H1 (cell line): ENCODE measurements at regions not wholly inside any gene's neighbourhood (a gene's known extent, or its start where the extent isn't known, plus 50 kb on each side); places are given as distances from the start of the nearest gene placed in this dataset.

Source experiments
- CTCF ChIA-PET: fragments of 300-600 bp; sonication (Branson Sonifier 250); formaldehyde crosslinking; loops from one replicate; lab custom pipeline; 2021; ENCODE audit not compliant: partially characterized antibody; lab: Charles Lee
- POLR2A ChIA-PET: fragments of 300-600 bp; sonication (Branson Sonifier 250); formaldehyde crosslinking; loops from one replicate; lab custom pipeline; 2021; ENCODE audit warnings: inconsistent platforms; ENCODE audit not compliant: partially characterized antibody; lab: Charles Lee
- DNase-seq, 2 experiments: peaks; one replicate each; pipeline versions ENCODE4 v3.0.0 to v3.0.0-alpha.2; 2010 to 2022; ENCODE audit warnings: low spot score in 2 of 2, low read depth in 1 of 2, mixed read lengths in 1 of 2
- FAIRE-seq: peaks from 2 replicates; lab custom pipeline; 2011; peaks lifted over from hg19 to GRCh38; lab: Jason Lieb, UNC
- H2AFZ ChIP-seq: 2 replicates; pipeline ENCODE4 v1.8.1; 2012; ENCODE audit warnings: low read length, inconsistent platforms
- H2AK5ac ChIP-seq: 2 replicates; pipeline ENCODE4 v1.6.1; 2013; ENCODE audit warnings: low read depth, low read length
- H2BK120ac ChIP-seq: replicated peaks from 2 replicates; pipeline ENCODE3; 2013; ENCODE audit warnings: low read depth, low read length, inconsistent platforms
- H2BK12ac ChIP-seq: 2 replicates; pipeline ENCODE4 v1.6.1; 2013; ENCODE audit warnings: low read depth, low read length
- H2BK15ac ChIP-seq: 2 replicates; pipeline ENCODE4 v1.6.1; 2013; ENCODE audit warnings: low read length
- H2BK20ac ChIP-seq: 2 replicates; pipeline ENCODE4 v1.6.1; 2013; ENCODE audit warnings: low read length
- H2BK5ac ChIP-seq: 2 replicates; pipeline ENCODE4 v1.6.1; 2013; ENCODE audit warnings: low read depth, low read length
- H3K14ac ChIP-seq: 2 replicates; pipeline ENCODE4 v1.6.1; 2013; ENCODE audit warnings: inconsistent platforms; ENCODE audit not compliant: insufficient read length
- H3K18ac ChIP-seq: 2 replicates; pipeline ENCODE4 v1.6.1; 2013; ENCODE audit warnings: low read length; ENCODE audit errors: extremely low read depth
- H3K23ac ChIP-seq: 2 replicates; pipeline ENCODE4 v1.6.1; 2013; ENCODE audit warnings: inconsistent platforms; ENCODE audit not compliant: insufficient read length
- H3K23me2 ChIP-seq: 2 replicates; pipeline ENCODE4 v1.6.1; 2013; ENCODE audit warnings: low read depth, low read length
- H3K27ac ChIP-seq: 2 replicates; pipeline ENCODE4 v1.6.1; 2011; ENCODE audit warnings: low read depth, low read length, inconsistent platforms
- H3K27me3 ChIP-seq, 4 experiments: replicated peaks in 1 of 4; 1 replicate in 1 of 4; 2 replicates in 3 of 4; pipeline versions ENCODE4 v1.6.1 to v1.8.1; 2011 to 2013; ENCODE audit warnings: low read length in 3 of 4, mild to moderate bottlenecking in 3 of 4, inconsistent platforms in 2 of 4, mixed read lengths in 2 of 4, moderate library complexity in 1 of 4; ENCODE audit not compliant: control insufficient read depth in 3 of 4, insufficient read depth in 3 of 4; ENCODE audit errors: extremely low read depth in 1 of 4
- H3K36me3 ChIP-seq, 4 experiments: 2 replicates each; pipeline versions ENCODE4 v1.6.1 to v1.8.1; 2011 to 2013; ENCODE audit warnings: mild to moderate bottlenecking in 4 of 4, low read length in 3 of 4, moderate library complexity in 2 of 4, control low read depth in 1 of 4, inconsistent platforms in 1 of 4; ENCODE audit not compliant: insufficient read depth in 4 of 4, control insufficient read depth in 2 of 4
- H3K4ac ChIP-seq: replicated peaks from 2 replicates; pipeline ENCODE3; 2013; ENCODE audit warnings: low read length, low read depth, mixed read lengths, inconsistent platforms; ENCODE audit not compliant: insufficient read length
- H3K4me1 ChIP-seq, 4 experiments: replicated peaks in 1 of 4; 1 replicate in 1 of 4; 2 replicates in 3 of 4; pipeline versions ENCODE4 v1.6.1 to v1.8.1; 2011 to 2013; ENCODE audit warnings: low read length in 3 of 4, inconsistent platforms in 2 of 4, mixed read lengths in 1 of 4; ENCODE audit not compliant: insufficient read depth in 4 of 4, control insufficient read depth in 3 of 4
- H3K4me2 ChIP-seq, 2 experiments: 2 replicates each; pipeline versions ENCODE4 v1.6.1 to v1.8.1; 2011 to 2013; ENCODE audit warnings: low read depth in 2 of 2, low read length in 2 of 2, control low read depth in 1 of 2, inconsistent platforms in 1 of 2, mild to moderate bottlenecking in 1 of 2; ENCODE audit not compliant: insufficient read depth in 1 of 2
- H3K4me3 ChIP-seq, 4 experiments: fragments of 200-600, 300-600 bp in 1 of 4; sonication (generic), shearing (Covaris generic), sonication (Bioruptor Twin) in 1 of 4; 2 replicates each; pipeline versions ENCODE4 v1.5.1 to v1.8.1; 2011 to 2016; ENCODE audit warnings: low read length in 4 of 4, low read depth in 3 of 4, control low read depth in 2 of 4, inconsistent platforms in 2 of 4, mild to moderate bottlenecking in 2 of 4, mixed read lengths in 1 of 4, moderate library complexity in 1 of 4; ENCODE audit not compliant: insufficient read depth in 2 of 4; ENCODE audit errors: extremely low read depth in 1 of 4
- H3K56ac ChIP-seq: replicated peaks from 2 replicates; pipeline ENCODE3; 2013; ENCODE audit warnings: low read depth, mild to moderate bottlenecking, mixed read lengths, low read length, inconsistent platforms; ENCODE audit not compliant: insufficient read length
- H3K79me1 ChIP-seq: 2 replicates; pipeline ENCODE4 v1.6.1; 2013; ENCODE audit warnings: low read depth, low read length, control low read depth
- H3K79me2 ChIP-seq, 2 experiments: 2 replicates each; pipeline versions ENCODE4 v1.6.1 to v1.8.1; 2012 to 2013; ENCODE audit warnings: low read length in 2 of 2, mild to moderate bottlenecking in 2 of 2, inconsistent platforms in 1 of 2; ENCODE audit not compliant: insufficient read depth in 2 of 2, control insufficient read depth in 1 of 2
- H3K9ac ChIP-seq, 4 experiments: replicated peaks in 1 of 4; 1 replicate in 1 of 4; 2 replicates in 3 of 4; pipeline versions ENCODE4 v1.6.1 to v1.8.1; 2011 to 2013; ENCODE audit warnings: low read depth in 3 of 4, low read length in 3 of 4, control low read depth in 2 of 4, mild to moderate bottlenecking in 2 of 4, moderate library complexity in 2 of 4, inconsistent platforms in 1 of 4; ENCODE audit errors: extremely low read depth in 1 of 4
- H3K9me3 ChIP-seq, 2 experiments: 2 replicates each; pipeline versions ENCODE4 v1.6.1 to v1.8.1; 2012 to 2013; ENCODE audit warnings: mild to moderate bottlenecking in 2 of 2, moderate library complexity in 2 of 2, control low read depth in 1 of 2, inconsistent platforms in 1 of 2, low read depth in 1 of 2, low read length in 1 of 2, mixed read lengths in 1 of 2; ENCODE audit not compliant: insufficient read depth in 2 of 2
- H4K20me1 ChIP-seq, 2 experiments: replicated peaks in 1 of 2; 2 replicates each; pipeline versions ENCODE3 to v1.8.1; 2011 to 2013; ENCODE audit warnings: inconsistent platforms in 2 of 2, low read length in 2 of 2, mild to moderate bottlenecking in 1 of 2; ENCODE audit not compliant: insufficient read depth in 2 of 2, control insufficient read depth in 1 of 2
- H4K5ac ChIP-seq: 2 replicates; pipeline ENCODE4 v1.6.1; 2013; ENCODE audit warnings: low read length, low read depth, mixed read lengths, inconsistent platforms; ENCODE audit not compliant: insufficient read length
- H4K8ac ChIP-seq: 2 replicates; pipeline ENCODE4 v1.8.0; 2013; ENCODE audit warnings: mild to moderate bottlenecking, moderate library complexity, low read length, inconsistent platforms; ENCODE audit not compliant: insufficient read depth; ENCODE audit errors: extremely low read depth
- H4K91ac ChIP-seq: replicated peaks from 2 replicates; pipeline ENCODE3; 2013; ENCODE audit warnings: low read length, mixed read lengths, inconsistent platforms; ENCODE audit not compliant: insufficient read length
- KDM1A ChIP-seq: fragments of 200-600, 300-600 bp; sonication (generic); IDR thresholded peaks from 2 replicates; pipeline ENCODE4 v1.7.1; 2016; ENCODE audit warnings: mild to moderate bottlenecking, low read length, borderline replicate concordance
- POU5F1 ChIP-seq: IDR thresholded peaks from 2 replicates; pipeline ENCODE4 v1.6.1; 2011; ENCODE audit warnings: low read depth, mild to moderate bottlenecking, low read length, moderate library complexity
- USF2 ChIP-seq: IDR thresholded peaks from 2 replicates; pipeline ENCODE4 v1.6.1; 2011; ENCODE audit warnings: low read length, improper control_type of control experiment
- ZNF274 ChIP-seq: IDR thresholded peaks from 2 replicates; pipeline ENCODE4 v1.7.0; 2012; ENCODE audit warnings: low read length, borderline replicate concordance; ENCODE audit errors: extremely low read depth
- WGBS, 2 experiments: shearing (Covaris generic) in 1 of 2; methylation state at CpG; one replicate each; pipeline versions ENCODE4 v1.1.6 to v1.1.7; 2013 to 2015; ENCODE audit warnings: low lambda C conversion rate in 2 of 2, mixed read lengths in 2 of 2, inconsistent platforms in 1 of 2, low coverage in 1 of 2, missing lambda C conversion rate in 1 of 2; ENCODE audit not compliant: insufficient replicate concordance in 2 of 2, insufficient coverage in 1 of 2, insufficient read length in 1 of 2; ENCODE audit errors: extremely low coverage in 1 of 2, missing lambda C conversion rate in 1 of 2; 5-methylcytosine and 5-hydroxymethylcytosine counted together
- TF ChIP-seq, protein P1 (sequence below): IDR thresholded peaks from 2 replicates; pipeline ENCODE4 v1.6.1; 2012; ENCODE audit warnings: inconsistent platforms

GRCh38 chr12:20004952-20005351 is 363.4 kb upstream of the PDE3A start:
- H3K23me2 ChIP-seq, result no peaks in the 10 kb centered on the region
- H2BK20ac ChIP-seq, result no peak overlapping the region
- H3K4me1 ChIP-seq, result no peaks in the 10 kb centered on the region
- FAIRE-seq, result no peak
- no peak overlapping the region for H3K9ac ChIP-seq
- no peaks in the 10 kb centered on the region for H3K36me3 ChIP-seq
- no peak overlapping the region for H4K5ac ChIP-seq
- POLR2A ChIA-PET, result interaction anchor here (0.7 kb wide), 1 partner anchor 14 kb away, joined by 3 read pairs; no protein-coding TSS in a partner anchor
- H3K4me3 ChIP-seq, result no peak overlapping the region
- H3K9me3 ChIP-seq, result no peaks in the 10 kb centered on the region
- H3K18ac ChIP-seq, result no peak overlapping the region
- H4K91ac ChIP-seq, result no peak overlapping the region
- no peak overlapping the region for H3K56ac ChIP-seq
- no peak overlapping the region for H3K14ac ChIP-seq
- H3K27ac ChIP-seq, result no peak overlapping the region
- no peak overlapping the region for H4K8ac ChIP-seq
- H4K20me1 ChIP-seq, result no peaks in the 10 kb centered on the region
- no peak overlapping the region for H3K4ac ChIP-seq
- 91% methylated on average over 2 of the region's 2 CpGs; no CpG with 5 or more reads in 1 of the 2 experiments for WGBS, 2 experiments
- TF ChIP-seq POU5F1 (no peak), USF2 (no peak), ZNF274 (no peak), KDM1A (no peak)
- TF ChIP-seq, protein P1, sequence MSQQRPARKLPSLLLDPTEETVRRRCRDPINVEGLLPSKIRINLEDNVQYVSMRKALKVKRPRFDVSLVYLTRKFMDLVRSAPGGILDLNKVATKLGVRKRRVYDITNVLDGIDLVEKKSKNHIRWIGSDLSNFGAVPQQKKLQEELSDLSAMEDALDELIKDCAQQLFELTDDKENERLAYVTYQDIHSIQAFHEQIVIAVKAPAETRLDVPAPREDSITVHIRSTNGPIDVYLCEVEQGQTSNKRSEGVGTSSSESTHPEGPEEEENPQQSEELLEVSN, result no peak
- no peaks in the 10 kb centered on the region for H3K79me1 ChIP-seq
- no peak overlapping the region for H3K23ac ChIP-seq
- no peaks in the 10 kb centered on the region for H3K79me2 ChIP-seq
- H3K27me3 ChIP-seq, result no peaks in the 10 kb centered on the region
- H2BK15ac ChIP-seq, result no peak overlapping the region
- no peak overlapping the region for H2AK5ac ChIP-seq
- CTCF ChIA-PET, result no interaction called here
- no peak overlapping the region for H2BK5ac ChIP-seq
- no peak overlapping the region for H3K4me2 ChIP-seq
- DNase-seq, result no peak
- no peak overlapping the region for H2BK12ac ChIP-seq
- H2BK120ac ChIP-seq, result no peak overlapping the region
- no peak overlapping the region for H2AFZ ChIP-seq
